GM18517 (cell line): ENCODE measurements at regions not wholly inside any gene's neighbourhood (a gene's known extent, or its start where the extent isn't known, plus 50 kb on each side); places are given as distances from the start of the nearest gene placed in this dataset.

Source experiments
- ATAC-seq: cut with Tn5 transposase; IDR thresholded peaks from one replicate; pipeline ENCODE4 v1.9.1; 2021; ENCODE audit warnings: mild to moderate bottlenecking, moderate library complexity; ENCODE audit not compliant: unreplicated experiment

DNA sequence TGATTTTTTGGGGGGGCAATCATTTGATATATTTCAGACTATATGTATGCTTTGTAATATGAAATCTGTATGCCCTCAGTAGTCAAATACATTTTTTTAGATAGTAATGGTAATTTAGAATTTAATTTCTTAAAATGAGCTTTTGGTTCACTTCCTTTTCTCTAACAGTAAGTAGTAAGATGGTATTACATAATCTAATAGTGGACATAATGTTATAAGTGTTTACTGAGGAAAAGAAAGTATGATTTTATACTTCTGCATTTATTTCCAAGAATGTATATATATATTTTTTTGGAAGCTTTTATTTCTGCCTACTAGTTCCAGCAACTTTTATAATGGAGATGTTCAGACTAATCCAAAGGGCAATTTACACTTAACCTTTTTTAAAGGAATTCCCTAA lies 1450.7 kb upstream of the TENM3 start:
- ATAC-seq = no peak

DNA sequence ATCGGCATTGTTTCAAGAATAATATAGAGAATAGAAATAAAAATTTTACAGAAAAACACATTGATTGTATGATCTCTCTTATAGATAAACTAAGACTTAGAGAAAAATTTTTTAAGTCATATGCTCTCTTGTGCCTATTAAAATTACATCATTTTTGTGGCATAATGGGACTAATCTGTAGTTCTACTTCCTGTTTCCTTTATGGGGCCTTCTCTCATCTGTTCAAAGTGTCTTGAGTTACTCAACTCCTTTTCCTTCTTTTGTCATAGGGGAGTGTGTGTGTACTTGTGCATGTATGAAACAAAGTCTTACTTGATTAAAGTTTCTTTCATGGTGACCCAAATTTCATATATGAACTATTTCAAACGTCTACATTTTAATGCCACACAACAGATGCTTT lies 1448.9 kb upstream of the TENM3 start:
- no peak for ATAC-seq

DNA sequence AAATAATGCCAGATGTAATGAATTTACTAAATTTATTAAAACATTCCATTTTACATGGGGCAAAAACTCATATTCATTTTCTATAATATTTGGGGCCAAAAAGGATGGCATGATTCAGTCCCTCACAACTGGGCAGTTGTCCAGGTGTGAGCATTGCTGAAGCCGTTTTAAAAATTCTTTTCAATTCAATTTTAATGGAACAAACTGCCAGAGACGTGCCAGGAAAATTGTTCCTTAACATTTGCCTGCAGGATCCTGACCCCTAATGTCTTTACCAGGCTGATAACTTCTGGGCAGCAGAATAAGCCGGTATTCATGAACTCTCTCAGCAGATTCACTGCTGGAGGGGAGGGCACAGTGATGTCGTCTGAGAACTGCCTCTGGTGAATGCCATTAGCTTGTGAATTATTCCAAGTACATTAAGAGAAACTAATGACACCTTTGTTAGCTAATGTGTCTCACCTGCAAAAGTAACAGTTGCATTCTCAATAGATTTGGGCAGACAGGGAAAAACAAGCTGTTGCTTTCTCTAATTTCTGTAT lies 1445.1 kb upstream of the TENM3 start:
- no peak for ATAC-seq

DNA sequence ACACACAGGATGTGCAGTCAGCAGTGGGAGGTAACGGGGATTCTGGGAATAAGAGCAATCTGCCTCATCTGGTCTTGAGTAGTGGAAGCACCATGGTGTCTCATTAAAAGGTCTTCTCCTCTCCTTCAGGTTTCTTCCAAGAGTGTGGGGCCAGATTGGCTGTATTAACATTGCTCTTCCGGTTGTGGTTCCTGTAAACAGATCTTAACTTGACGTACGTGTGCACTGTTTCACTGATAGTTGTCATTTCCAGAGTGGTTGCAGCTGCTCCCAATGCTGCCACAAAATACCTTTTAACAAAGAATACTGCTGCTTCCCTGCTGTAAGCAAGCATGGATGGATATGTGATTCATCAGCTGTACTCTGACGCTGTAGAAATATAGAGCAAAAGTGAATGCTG lies 1443.4 kb upstream of the TENM3 start:
- no peak for ATAC-seq

DNA sequence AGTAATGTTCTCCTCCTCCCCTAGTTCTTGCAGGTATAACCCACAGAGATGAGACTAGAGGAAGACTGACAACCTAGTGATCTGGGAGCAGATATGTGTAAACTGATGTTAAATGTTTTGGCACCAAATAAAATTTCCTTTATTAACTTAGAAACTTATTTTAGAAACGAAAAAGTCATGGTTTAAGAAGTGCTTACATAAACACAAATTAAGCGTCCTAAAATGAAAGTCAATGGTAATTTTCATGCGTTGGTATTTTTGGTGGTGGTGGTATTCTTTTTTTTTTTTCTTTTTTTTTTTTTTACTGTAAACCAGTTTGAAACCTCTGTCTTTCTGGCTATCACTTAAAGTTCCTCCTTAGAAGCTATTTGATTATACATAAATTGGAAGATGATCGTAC lies 1438.1 kb upstream of the TENM3 start:
- no peak for ATAC-seq

DNA sequence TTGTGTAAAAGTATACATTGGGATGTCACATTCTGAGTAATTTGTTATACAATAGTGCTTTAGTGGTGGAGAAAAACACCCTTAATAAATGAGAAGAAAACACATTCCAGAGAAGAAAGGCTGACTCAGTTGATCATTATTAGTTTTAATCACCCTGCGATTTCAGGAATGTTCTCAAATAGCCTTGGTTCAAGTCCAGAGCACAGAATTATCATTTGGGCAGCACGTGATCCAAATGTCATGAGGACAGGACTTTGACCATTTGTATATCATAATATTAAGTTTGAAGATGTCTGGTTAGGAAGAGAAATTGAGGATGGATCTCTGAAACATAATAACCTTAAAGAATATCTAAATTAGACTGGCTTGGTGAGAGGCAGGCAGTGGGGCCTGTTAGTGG lies 1434.3 kb upstream of the TENM3 start:
- no peak for ATAC-seq

DNA sequence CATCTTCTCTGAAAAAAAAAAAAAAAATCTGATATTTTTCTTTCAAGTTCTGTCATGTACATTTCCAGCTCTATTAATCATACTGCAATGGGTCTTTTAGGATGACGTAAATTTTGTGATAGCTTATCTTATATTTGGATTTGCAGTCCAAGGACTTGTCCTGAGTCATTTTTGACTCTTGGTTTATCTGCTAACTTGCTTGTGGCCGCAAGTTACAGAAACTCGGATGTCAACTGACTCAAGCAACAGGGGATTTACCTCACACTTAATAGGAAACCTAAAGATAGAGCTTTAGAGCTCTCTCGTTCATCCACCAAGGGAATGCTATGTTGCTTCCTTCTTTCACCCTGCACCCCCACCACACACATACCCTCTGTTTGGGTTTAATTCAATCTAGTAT lies 1433.8 kb upstream of the TENM3 start:
- ATAC-seq = no peak

DNA sequence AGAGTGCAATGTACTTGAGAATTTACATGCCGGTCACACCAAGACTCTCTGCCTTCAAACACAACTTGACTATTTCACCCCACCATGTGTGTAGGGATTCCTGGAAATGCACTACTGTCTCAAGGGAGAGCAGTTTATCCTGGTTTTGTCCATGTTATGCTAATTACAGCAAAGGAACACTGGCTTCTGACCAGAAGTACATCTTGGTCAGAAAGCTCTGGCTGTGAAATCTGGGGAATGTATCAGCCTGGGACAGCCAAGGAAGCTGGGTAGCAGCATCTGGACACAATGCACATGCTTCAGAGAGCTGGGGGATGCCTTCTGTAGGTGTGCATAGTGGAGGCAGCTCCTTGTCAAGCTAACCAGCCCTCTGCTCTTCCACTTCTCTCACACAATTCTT lies 1432.6 kb upstream of the TENM3 start:
- ATAC-seq = no peak

DNA sequence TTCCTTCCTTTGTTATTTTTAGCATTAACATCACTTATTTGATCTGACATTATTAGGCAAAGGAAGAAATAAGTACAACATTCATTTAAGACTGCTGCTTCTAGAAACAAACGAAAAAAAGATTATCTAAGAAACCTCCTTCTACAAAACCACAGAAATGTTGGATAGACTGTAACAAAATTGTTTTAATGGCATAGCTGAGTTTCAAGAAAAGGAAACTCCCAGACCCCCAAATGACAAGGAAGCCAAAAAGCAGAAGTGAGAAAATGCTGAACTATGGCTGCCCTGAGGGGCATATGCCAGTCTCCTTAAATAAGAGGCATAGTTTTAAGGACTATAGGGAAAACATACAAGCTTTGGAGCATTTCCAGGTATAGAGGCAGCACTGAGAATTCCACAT lies 1431.6 kb upstream of the TENM3 start:
- ATAC-seq = no peak

DNA sequence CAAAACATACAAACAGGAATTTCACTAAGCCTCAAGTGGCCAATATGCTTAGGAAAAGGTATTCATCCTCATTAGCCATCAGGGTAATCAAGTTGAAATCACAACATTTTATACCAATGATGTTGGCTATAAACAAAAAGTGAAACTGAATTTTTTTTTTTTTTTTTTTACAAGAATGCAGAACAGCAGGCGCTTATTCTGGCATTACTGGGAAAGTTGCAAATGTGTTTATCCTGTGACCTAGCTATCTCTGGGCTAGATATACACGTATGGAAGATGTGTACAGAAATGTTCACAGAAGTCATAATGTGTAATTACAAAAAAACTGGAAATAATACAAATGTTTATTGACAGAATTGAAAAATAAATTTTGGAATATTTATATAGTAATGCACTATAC lies 1430.4 kb upstream of the TENM3 start:
- no peak for ATAC-seq

DNA sequence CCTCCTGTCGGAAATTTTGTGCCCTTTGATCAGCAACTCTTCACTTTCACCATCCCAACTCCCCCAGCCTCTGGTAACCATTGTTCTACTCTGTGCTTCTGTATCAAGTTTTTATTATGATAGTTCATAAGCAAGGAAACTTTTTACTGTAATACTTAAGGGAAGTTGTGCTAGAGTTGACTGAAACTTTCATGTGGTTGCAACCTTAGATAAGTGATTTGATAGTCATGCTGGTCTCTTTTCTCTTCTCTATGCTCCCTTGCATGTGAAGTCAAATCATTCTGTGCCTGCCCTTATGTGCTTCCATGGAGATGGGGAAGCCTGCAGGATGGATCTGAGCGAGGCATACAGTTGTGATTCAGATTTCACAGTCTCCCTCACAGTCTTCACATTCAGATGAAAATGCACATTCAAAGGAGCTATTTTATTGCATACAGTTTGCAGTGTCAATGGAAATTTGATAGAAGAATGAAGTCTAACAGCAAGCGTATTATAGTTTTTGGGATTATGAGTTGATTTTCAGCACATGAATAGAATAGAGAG lies 1428.3 kb upstream of the TENM3 start:
- no peak for ATAC-seq

DNA sequence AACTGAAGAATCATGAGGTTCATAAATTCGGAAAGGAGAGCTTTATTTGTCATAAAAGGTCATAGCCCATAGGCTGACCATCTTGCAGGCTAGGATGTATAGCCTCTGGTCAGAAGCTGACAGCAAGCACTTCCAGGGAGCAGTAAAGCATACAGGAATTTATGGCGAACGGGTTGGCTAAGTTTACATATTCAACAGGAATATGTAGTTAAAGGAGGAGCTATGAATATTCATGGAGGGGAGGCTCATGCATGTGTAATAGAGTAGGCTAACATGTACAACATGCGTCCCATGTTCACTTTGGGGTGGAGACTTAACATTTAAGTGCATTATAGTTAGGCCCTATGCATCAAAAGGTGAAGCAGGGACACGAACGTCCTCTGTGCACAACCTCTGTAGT lies 1425.7 kb upstream of the TENM3 start:
- ATAC-seq = no peak

DNA sequence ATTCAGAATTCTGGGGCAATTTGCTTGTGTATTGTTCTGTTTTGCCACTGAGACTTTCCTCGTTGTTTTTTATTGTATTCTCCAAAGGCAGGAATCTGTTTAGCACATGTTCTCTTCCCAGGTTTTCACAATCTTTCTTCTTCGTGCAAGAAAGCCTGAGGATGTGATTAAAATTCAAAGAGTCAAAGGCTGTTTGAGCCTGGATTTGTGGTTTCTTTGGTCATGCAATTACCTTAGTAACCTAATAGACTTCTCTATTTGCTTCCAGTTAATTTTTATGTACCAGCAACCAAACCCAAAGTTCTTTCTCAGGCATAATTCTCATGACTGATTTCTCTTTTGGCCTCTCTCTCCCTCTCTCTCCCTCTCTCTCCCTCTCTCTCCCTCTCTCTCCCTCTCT lies 1420.1 kb upstream of the TENM3 start:
- no peak for ATAC-seq

DNA sequence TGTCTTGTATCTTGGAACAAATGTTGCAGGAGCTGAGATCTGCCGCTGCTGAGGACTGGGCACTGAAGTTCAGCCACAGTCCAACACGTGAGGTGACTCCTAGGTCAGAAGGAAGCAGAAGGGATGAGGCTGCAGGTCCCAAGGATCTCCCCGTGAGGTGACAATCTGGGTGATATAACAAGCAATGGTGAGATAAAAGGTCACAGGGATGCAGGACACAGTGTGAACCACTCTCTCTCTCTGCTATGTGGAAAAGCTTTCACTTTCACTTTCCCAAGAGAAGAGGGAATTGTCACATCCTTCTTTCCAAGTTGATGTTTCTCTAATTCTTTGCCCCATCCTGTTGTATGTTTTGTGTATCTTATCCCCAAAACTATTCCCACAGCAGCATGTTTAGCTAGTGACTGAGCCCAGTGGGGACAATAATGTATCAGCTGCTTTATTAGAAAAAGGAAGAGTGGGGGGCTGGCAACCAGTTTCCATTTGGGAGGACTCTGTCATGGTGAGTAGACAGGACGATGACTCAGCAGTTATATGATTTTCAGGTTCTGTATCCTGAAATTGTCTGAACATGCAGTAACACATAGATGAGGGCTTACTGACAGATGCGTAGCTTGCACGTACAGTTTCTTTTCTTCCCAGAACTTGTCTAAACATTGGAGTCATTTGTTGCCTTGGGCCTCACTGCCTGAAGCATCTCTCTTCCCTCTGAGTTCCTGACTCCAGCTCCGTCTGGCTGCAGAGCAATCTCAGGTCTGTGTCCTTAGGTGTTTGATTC lies 1415.8 kb upstream of the TENM3 start:
- ATAC-seq = no peak

DNA sequence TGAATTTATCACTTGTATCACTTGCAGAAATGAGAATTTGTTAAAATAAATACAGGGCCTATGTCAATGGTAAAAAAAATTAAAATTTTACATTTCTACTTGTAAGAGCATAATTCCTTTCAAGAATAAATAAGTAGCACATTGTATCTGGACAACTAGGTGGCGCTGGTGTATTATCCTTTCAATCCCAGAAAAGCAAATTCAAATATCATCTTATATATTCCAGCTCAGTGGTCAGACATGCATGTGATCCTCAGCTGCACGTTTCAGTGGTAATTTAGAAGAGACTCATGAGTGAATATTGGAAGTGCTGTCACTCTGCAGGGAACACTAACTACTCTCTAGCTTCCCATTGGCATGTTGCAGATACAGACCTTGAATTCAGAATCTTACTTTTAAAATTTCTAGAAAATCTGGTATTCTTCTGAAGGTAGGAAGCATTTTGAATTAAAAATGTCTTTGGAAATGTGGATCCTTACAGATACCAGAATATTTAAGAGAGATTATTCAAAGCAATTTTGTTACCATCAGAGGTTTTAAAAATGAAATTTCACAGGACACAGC lies 1414.7 kb upstream of the TENM3 start:
- ATAC-seq = no peak

DNA sequence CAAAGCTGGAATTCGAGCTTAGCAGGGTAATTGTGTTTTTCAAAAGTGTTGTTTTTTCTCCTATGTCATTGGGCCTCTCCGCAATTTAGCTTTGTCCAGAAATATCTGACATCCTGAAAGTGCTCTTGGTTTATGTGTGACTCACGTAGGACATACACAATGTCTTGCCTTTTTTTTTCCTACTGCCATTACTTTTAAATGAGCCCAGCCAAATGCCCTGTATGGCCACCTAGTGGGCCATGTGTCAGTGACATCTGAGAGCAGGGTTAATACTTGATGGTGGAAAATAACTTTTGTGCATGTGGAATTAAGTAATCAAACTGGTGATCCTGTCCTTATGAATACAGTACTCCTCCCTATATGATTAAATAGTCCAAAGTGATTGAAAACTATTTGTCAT lies 1411.1 kb upstream of the TENM3 start:
- no peak for ATAC-seq

DNA sequence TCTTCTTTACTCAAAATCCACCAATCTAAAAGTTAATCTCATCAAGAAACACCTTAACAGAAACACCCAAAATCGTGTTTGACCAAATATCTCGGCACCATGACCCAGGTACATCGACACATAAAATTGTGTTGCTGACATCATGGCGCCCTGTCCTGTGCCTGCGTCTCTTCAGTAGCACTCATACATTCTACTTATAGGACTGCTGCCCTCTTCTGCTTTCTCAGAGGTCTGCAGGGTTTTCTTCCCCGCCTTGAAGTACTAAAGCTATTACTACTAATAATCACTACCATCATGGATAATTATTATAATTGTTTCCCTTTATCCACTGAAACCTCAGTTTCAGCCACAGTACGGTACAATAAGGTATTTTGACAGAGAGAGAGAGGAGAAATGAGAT lies 1403.1 kb upstream of the TENM3 start:
- ATAC-seq = no peak

DNA sequence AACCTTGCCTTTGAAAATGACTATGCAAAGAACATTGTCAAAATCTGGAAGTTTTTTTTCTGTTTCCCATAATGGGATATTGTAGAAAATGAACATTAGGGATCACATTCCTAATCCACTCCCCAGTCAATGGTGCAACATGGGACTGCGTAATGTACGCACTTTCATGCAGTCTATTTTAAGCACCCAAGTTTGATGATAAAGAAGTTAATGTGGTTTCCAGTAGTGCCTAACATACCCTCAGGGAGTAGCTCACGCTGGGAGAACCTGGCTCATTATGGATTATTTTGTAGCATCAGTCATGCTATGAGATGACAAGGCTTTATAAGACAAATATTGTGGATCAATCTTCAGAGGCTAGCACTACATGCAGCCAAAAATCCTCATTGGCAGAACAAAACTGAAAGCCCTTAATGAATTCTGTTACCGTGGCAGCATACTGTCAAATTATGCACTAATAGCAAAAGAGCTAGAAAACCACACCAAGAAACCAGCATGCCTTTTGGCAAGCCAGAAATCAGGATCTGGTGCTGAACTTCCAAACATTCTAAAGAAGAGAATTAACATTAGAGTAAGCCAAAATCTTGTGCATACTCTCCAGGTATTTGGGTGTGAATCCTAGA lies 1392.8 kb upstream of the TENM3 start:
- ATAC-seq = no peak

DNA sequence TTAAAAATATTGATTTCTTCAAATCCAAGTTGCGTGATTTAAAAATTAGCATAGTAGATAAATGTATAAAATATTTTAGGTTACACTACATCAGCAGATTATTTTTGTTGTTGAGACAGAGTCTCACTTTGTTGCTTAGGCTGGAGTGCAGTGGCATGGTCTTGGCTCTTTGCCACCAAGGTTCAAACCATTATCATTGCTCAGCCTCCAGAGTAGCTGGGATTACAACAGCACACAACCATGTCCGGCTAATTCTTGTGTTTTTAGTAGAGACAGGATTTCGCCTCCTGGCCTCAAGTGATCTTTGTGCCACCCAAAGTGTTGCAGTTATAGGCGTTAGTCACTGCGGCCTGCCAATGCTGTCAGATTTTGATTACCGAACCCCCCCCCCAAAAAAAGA lies 1390.5 kb upstream of the TENM3 start:
- no peak for ATAC-seq

DNA sequence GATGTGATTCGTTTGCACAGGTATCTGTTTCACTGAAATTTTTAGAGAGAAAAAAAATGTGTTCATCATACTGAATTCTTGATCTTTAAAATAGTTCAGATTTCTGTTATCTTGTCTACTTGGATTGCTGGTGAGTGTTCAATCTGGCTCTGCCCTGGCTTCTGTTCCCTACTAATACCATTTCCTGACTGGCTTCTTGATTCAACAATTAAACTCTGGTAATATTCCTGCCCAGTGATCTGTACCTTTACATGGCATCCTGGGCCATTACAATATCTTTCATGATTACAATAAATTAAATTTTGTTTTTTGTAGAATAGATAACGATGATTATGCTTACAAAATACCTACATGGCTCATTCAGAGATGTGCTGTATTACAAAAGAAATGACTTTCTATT lies 1388.0 kb upstream of the TENM3 start:
- ATAC-seq = no peak

DNA sequence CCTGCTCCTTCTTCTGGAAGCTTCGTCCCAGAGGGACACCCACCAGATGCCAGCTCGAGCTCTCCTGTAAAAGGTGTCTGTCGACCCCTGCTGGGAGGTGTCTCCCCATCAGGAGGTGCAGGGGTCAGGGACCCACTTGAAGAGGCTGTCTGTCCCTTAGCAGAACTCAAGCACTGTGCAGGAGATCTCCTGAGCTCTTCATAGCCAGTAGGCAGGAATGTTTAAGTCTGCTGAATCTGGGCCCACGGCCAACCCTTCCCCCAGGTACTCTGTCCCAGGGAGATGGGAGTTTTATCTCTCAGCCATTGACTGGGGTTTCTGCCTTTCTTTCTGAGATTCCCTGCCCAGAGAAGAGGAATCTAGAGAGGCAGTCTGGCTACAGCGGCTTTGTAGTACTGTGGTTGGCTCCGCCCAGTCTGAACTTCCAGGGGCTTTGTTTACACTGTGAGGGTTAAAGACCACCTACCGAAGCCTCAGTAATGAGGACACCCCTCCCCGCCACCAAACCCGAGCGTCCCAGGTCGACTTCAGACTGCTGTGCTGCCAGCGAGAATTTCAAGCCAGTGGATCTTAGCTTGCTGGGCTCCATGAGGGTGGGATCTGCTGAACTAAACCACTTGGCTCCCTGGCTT lies 1383.0 kb upstream of the TENM3 start:
- no peak for ATAC-seq

DNA sequence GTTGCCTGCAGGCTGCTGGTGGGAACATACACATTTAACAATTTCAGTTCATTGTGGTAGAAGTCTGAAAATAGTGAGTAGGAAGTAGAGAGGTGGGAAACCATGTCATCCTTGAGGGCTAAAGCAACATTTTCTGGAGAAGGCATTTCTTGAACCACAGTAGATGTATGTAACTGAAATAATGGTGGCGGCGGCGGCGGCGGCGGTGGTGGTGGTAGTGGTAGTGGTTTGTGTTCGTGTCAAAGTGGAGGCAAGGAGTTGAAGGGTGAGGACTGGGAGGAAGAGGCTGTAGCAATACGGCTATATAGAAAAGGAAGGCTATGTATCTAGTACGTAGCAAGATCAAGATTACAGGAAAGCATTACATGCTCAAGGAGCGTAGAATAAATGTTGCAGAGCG lies 1381.6 kb upstream of the TENM3 start:
- ATAC-seq = no peak
